GM06990 (cell line): ENCODE measurements at regions not wholly inside any gene's neighbourhood (a gene's known extent, or its start where the extent isn't known, plus 50 kb on each side); places are given as distances from the start of the nearest gene placed in this dataset.

Source experiments
- DNase-seq: peaks from one replicate; pipeline ENCODE4 v3.0.0-alpha.2; 2011; ENCODE audit not compliant: insufficient read length; ENCODE audit errors: extremely low read depth
- H3K27me3 ChIP-seq: replicated peaks from 2 replicates; pipeline ENCODE4 v1.6.0; 2011; ENCODE audit warnings: low read length; ENCODE audit not compliant: control insufficient read depth, insufficient read depth
- H3K36me3 ChIP-seq: 2 replicates; pipeline ENCODE4 v1.5.1; 2011; ENCODE audit warnings: low read length; ENCODE audit not compliant: control insufficient read depth, insufficient read depth
- H3K4me3 ChIP-seq: replicated peaks from 2 replicates; pipeline ENCODE4 v1.5.1; 2011; ENCODE audit warnings: low read depth, mild to moderate bottlenecking, control low read depth, low read length
- TF ChIP-seq, protein P1 (sequence below): IDR thresholded peaks from 2 replicates; pipeline ENCODE4 v1.5.1; 2011; ENCODE audit warnings: low read length, control low read depth, mild to moderate bottlenecking, inconsistent platforms; ENCODE audit not compliant: insufficient read depth, poor library complexity, severe bottlenecking

- no peak overlapping the region for H3K4me3 ChIP-seq
- DNase-seq, result no peak
- no peaks in the 10 kb centered on the region for H3K36me3 ChIP-seq
- H3K27me3 ChIP-seq, result no peaks in the 10 kb centered on the region
- TF ChIP-seq, protein P1, sequence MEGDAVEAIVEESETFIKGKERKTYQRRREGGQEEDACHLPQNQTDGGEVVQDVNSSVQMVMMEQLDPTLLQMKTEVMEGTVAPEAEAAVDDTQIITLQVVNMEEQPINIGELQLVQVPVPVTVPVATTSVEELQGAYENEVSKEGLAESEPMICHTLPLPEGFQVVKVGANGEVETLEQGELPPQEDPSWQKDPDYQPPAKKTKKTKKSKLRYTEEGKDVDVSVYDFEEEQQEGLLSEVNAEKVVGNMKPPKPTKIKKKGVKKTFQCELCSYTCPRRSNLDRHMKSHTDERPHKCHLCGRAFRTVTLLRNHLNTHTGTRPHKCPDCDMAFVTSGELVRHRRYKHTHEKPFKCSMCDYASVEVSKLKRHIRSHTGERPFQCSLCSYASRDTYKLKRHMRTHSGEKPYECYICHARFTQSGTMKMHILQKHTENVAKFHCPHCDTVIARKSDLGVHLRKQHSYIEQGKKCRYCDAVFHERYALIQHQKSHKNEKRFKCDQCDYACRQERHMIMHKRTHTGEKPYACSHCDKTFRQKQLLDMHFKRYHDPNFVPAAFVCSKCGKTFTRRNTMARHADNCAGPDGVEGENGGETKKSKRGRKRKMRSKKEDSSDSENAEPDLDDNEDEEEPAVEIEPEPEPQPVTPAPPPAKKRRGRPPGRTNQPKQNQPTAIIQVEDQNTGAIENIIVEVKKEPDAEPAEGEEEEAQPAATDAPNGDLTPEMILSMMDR, result no peak
Measured at GRCh38 chr6:156593893-156594292, 183.3 kb upstream of the ARID1B start.

DNA sequence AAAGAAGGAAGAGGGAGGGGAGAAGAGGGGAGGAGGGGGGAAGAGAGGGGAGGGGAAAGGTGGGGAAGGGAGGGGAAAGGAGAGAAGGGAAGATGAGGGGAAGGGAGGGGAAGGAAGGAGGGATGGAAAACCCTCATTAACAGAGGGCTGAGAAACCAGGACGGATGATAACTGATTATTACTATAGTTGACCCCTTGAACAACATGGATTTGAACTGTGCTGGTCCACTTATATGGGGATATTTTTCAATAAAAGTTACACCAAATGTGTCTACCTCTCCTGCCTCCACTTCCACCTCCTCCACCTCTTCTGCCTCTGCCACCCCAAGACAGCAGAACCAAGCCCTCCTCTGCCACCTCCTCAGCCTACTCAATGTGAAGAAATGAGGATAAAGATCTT, 184.1 kb upstream of the ARID1B start:
- H3K36me3 ChIP-seq, result no peaks in the 10 kb centered on the region
- H3K27me3 ChIP-seq, result no peaks in the 10 kb centered on the region
- H3K4me3 ChIP-seq, result no peak overlapping the region
- TF ChIP-seq, protein P1, result no peak
- no peak for DNase-seq

DNA sequence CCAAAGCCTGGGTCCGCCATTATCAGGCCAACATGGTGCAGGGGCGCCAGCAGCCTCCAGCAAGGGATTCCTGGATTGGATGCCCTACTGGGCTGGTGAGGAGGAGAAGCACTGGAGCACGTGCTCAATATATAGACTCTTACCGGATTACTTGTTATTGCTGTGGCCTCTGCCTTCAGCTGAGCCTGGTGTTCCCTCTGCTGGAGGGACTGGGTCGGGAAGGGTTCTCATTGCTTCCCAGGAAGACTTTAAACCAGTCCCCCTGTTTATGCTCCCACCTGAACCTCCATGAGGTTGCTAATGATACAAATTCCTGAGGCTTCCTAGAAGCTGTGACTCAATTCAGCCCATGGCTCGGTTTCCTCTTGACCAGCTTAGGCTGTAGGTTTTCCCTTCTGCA, 186.7 kb upstream of the ARID1B start:
- H3K36me3 ChIP-seq, result no peaks in the 10 kb centered on the region
- no peak for DNase-seq
- H3K27me3 ChIP-seq, result no peaks in the 10 kb centered on the region
- no peak overlapping the region for H3K4me3 ChIP-seq
- TF ChIP-seq, protein P1, result no peak

DNA sequence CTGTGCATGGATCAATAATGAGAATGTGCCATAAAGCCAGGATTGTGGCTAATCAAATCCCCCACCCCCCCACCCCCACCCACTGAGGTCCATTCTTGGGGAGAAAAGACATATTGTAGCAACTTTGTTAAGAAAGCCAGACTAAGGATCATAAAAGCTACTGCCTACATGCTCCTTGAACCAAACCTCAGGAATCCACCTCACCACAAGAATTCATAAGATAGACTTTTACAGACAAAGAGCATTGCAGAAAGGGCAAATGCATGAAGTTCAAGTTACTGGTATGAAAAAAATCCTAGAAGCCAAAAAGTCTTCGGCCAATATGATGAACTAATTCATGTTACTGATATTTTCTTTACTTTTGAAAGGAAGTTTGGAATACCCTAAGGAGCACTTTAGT, 187.9 kb upstream of the ARID1B start:
- TF ChIP-seq, protein P1, result no peak
- no peaks in the 10 kb centered on the region for H3K27me3 ChIP-seq
- DNase-seq, result no peak
- H3K36me3 ChIP-seq, result no peaks in the 10 kb centered on the region
- H3K4me3 ChIP-seq, result no peak overlapping the region

DNA sequence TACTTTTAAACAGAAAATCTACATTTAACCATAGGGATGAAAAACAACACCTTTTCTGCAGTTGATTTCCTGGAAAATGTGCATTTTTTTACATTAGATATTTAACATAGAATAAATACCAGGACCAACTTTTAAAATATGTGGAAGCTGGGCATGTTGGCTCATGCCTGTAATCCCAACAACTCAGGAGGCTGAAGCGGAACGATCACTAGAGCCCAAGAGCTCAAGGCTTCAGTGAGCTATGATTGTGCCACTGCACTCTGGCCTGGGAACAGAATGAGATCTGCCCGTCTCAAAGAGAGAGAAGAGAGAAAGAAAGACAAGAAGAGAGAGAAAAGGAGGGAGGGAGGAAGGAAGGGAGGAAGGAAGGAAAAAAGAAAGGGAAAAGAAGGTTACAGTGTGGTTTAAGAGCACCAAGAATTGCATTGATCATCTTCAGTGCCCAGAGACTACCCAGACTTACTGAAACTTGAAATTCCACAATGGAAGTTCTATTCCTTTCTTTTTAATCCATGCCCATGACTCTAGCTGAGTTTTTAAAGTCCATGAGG, 189.4 kb upstream of the ARID1B start:
- H3K4me3 ChIP-seq, result no peak overlapping the region
- DNase-seq, result no peak
- H3K27me3 ChIP-seq, result no peaks in the 10 kb centered on the region

More for the DNA sequence above, 189.4 kb upstream of the ARID1B start:
- H3K36me3 ChIP-seq, result no peaks in the 10 kb centered on the region
- TF ChIP-seq, protein P1, result no peak
